Activated CD8-positive, alpha-beta memory T cell treated with anti-CD3 and anti-CD28 coated beads, Interleukin-2, amount 50 U/mL, for 24 hours (primary cell): ENCODE measurements at regions not wholly inside any gene's neighbourhood (a gene's known extent, or its start where the extent isn't known, plus 50 kb on each side); places are given as distances from the start of the nearest gene placed in this dataset.

Experiments
- DNase-seq: peaks from one replicate; pipeline ENCODE4 v3.0.0-alpha.2; 2020; ENCODE audit errors: extremely low read depth

GRCh38 chr3:14590569-14590968 lies 50.4 kb upstream of the GRIP2 start:
- no peak for DNase-seq

- no peak for DNase-seq
Measured at GRCh38 chr3:14592390-14592789, 52.2 kb upstream of the GRIP2 start.

DNA sequence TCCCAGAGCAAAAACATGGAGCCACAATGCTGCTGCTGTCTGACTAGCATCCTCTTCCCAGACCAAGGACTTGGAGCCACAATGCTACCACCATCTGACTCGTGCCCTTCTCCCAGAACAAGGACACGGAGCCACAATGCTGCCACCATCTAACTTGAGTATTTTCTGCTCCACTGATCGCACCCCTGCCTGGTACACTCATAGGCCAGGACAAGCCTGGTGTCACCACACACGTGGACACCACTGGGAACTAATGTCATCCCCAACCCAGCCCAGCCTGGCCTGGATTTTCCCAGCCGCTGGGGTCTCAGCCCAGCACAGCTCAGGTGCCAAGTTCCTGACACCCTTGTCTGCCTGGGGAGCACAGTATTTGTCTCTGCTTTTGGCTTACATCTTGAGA lies 52.7 kb upstream of the GRIP2 start:
- DNase-seq, result no peak

DNA sequence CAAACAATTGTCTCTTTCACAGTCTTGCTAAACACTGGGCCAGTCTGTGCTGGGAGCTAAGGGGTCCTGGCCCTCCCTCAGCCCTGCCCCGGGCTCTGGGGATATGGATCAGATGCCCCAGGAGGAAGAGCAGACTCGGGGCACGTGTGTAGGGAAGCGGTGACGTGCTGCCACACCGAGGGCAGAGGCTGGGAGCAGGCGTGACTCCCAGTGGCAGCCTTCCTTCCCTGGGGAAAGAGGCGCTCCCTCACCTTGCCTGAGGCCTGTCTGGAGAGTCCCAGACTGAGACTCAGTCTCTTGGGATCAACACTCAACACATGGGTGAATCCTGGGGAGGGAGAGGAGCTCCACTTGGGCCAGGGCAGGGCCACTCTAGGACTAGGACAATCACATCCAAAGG lies 54.1 kb upstream of the GRIP2 start:
- no peak for DNase-seq

- DNase-seq, result no peak
Measured at GRCh38 chr3:14595561-14595960, 55.4 kb upstream of the GRIP2 start.

GRCh38 chr3:14597266-14597665 lies 54.3 kb upstream of the CCDC174 start:
- no peak for DNase-seq

DNA sequence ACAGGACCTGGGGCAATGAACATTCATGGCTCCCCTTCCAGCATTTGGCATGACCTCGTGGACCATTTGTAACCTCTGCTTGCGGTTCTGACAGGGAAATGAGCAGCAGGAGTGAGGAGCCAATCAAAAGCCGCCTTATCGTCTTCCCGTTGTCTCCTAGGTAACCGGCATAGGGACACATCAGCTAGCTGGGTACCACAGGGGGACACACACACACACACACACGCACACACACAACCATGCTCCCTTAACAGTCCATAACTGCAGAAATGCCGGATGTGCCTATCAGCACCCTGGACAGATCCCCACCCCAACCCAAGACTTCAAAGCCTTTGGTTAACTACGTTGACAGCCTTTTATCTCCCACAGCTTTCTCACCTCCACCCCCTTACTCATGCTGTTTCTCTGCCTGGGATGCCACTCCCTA lies 53.4 kb upstream of the CCDC174 start:
- DNase-seq, result peak; percentile 6

DNA sequence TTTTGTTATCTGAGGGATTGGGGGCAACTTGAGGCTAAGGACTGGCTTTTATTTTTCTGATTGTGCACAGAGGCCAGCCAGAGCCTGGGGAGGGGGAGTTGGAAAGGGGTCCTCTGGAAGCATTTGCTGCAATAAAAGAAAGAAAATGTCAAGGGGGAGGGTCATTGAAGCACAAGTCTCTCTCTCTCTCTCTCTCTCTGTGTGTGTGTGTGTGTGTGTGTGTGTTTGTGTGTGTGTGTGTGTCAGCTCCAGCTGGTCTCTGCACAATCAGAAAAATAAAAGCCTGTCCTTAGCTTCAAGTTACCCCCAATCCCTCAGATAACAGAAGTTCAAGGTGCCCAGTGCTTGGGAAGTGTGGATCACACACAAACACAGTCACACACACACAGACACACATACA lies 52.1 kb upstream of the CCDC174 start:
- DNase-seq, result no peak

GRCh38 chr3:14600075-14600474 lies 51.5 kb upstream of the CCDC174 start:
- no peak for DNase-seq

- DNase-seq, result no peak
Measured at GRCh38 chr3:14600856-14601610, 50.5 kb upstream of the CCDC174 start.

DNA sequence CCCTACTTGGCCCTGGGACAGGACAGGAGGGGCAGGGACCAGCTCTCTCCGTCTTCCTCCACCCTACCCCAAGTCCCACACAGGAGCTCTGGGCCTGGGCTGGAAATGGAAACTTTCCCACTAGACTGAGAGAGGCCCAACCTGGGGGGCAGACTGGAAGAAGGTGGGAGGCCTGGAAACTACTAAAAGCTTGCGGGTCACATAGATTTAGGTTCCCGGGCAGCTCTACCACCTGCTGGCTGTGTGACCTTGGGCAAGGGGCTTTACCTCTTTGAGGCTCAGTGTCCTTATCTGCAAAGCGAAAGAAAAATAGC lies 49.9 kb upstream of the CCDC174 start:
- DNase-seq, result no peak
